DMS53 (cell line): ENCODE measurements at regions not wholly inside any gene's neighbourhood (a gene's known extent, or its start where the extent isn't known, plus 50 kb on each side); places are given as distances from the start of the nearest gene placed in this dataset.

ENCODE experiments used
- DNase-seq: peaks from one replicate; lab custom pipeline; 2025; lab: John Stamatoyannopoulos, UW

- no peak for DNase-seq
Observed at GRCh38 chr13:78779608-78780007, 120.7 kb upstream of the OBI1 start.

- DNase-seq, result no peak
Observed at GRCh38 chr13:78777976-78778375, 119.0 kb upstream of the OBI1 start.

GRCh38 chr13:78777396-78777795, 118.4 kb upstream of the OBI1 start:
- no peak for DNase-seq

GRCh38 chr13:78772933-78773332, 114.0 kb upstream of the OBI1 start:
- DNase-seq, result no peak

- no peak for DNase-seq
Observed at GRCh38 chr13:78770601-78771000, 111.6 kb upstream of the OBI1 start.

- no peak for DNase-seq
Observed at GRCh38 chr13:78768950-78769349, 110.0 kb upstream of the OBI1 start.

- no peak for DNase-seq
Observed at GRCh38 chr13:78764665-78765064, 105.7 kb upstream of the OBI1 start.

- DNase-seq, result no peak
Observed at GRCh38 chr13:78762825-78763224, 103.9 kb upstream of the OBI1 start.

GRCh38 chr13:78759704-78760103, 100.7 kb upstream of the OBI1 start:
- DNase-seq, result no peak

GRCh38 chr13:78758549-78758948, 99.6 kb upstream of the OBI1 start:
- no peak for DNase-seq

- no peak for DNase-seq
Observed at GRCh38 chr13:78753435-78753834, 94.5 kb upstream of the OBI1 start.

GRCh38 chr13:78750735-78751134, 91.8 kb upstream of the OBI1 start:
- DNase-seq, result no peak

GRCh38 chr13:78743973-78744372, 85.0 kb upstream of the OBI1 start:
- DNase-seq, result no peak

GRCh38 chr13:78742659-78743058, 83.7 kb upstream of the OBI1 start:
- no peak for DNase-seq

- no peak for DNase-seq
Observed at GRCh38 chr13:78736142-78736541, 77.2 kb upstream of the OBI1 start.

- no peak for DNase-seq
Observed at GRCh38 chr13:78732445-78733017, 73.6 kb upstream of the OBI1 start.

- no peak for DNase-seq
Observed at GRCh38 chr13:78722700-78723099, 63.7 kb upstream of the OBI1 start.

GRCh38 chr13:78719367-78719766, 60.4 kb upstream of the OBI1 start:
- DNase-seq, result no peak

GRCh38 chr13:78714717-78715116, 55.8 kb upstream of the OBI1 start:
- DNase-seq, result no peak

- DNase-seq, result no peak
Observed at GRCh38 chr13:78712831-78713230, 53.9 kb upstream of the OBI1 start.

- DNase-seq, result no peak
Observed at GRCh38 chr13:78709028-78709427, 50.1 kb upstream of the OBI1 start.
